GM06990 (cell line): ENCODE measurements at regions not wholly inside any gene's neighbourhood (a gene's known extent, or its start where the extent isn't known, plus 50 kb on each side); places are given as distances from the start of the nearest gene placed in this dataset.

Source experiments
- DNase-seq: peaks from one replicate; pipeline ENCODE4 v3.0.0-alpha.2; 2011; ENCODE audit not compliant: insufficient read length; ENCODE audit errors: extremely low read depth
- H3K27me3 ChIP-seq: replicated peaks from 2 replicates; pipeline ENCODE4 v1.6.0; 2011; ENCODE audit warnings: low read length; ENCODE audit not compliant: control insufficient read depth, insufficient read depth
- H3K36me3 ChIP-seq: 2 replicates; pipeline ENCODE4 v1.5.1; 2011; ENCODE audit warnings: low read length; ENCODE audit not compliant: control insufficient read depth, insufficient read depth
- H3K4me3 ChIP-seq: replicated peaks from 2 replicates; pipeline ENCODE4 v1.5.1; 2011; ENCODE audit warnings: low read depth, mild to moderate bottlenecking, control low read depth, low read length
- TF ChIP-seq, protein P1 (sequence below): IDR thresholded peaks from 2 replicates; pipeline ENCODE4 v1.5.1; 2011; ENCODE audit warnings: low read length, control low read depth, mild to moderate bottlenecking, inconsistent platforms; ENCODE audit not compliant: insufficient read depth, poor library complexity, severe bottlenecking

DNA sequence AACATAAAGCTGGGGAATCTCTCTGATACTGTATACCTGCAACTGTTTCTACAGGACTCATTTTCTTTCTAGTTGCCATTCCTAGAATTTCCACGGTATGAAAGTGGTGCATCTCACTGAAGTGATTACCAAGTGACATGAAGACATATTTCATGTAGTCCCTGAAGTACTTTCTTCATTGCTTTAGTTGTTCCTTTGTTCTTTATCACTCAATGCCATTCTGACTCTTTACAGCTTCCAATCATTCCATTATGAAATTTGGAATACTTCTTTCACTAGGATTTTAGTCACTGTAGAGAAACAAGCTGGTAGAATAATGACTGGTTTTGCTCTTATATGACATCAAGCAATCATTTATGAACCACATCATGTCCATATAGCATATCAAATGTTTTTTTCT, 645.1 kb downstream of the CDH18 start:
- TF ChIP-seq, protein P1, sequence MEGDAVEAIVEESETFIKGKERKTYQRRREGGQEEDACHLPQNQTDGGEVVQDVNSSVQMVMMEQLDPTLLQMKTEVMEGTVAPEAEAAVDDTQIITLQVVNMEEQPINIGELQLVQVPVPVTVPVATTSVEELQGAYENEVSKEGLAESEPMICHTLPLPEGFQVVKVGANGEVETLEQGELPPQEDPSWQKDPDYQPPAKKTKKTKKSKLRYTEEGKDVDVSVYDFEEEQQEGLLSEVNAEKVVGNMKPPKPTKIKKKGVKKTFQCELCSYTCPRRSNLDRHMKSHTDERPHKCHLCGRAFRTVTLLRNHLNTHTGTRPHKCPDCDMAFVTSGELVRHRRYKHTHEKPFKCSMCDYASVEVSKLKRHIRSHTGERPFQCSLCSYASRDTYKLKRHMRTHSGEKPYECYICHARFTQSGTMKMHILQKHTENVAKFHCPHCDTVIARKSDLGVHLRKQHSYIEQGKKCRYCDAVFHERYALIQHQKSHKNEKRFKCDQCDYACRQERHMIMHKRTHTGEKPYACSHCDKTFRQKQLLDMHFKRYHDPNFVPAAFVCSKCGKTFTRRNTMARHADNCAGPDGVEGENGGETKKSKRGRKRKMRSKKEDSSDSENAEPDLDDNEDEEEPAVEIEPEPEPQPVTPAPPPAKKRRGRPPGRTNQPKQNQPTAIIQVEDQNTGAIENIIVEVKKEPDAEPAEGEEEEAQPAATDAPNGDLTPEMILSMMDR, result no peak
- no peaks in the 10 kb centered on the region for H3K36me3 ChIP-seq
- H3K4me3 ChIP-seq, result no peak overlapping the region
- H3K27me3 ChIP-seq, result no peaks in the 10 kb centered on the region
- no peak for DNase-seq

DNA sequence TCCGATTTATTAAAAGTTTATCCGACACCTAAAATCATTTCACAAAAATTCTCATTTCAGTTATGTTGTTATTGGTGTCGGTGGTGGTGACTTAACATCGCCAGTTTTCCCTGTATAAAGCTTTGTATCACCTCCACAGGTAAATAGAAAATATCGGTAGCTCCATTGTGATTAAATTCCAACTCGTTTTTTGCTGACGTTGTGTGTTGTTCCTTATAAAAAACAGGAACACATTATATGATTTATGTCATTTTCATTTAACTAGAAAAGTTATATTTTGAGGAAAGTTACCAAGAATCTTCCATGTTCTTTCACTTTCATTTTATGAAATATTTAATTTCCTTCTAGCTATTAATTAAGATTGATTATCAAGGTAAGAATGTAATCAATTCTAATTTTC, 635.9 kb downstream of the CDH18 start:
- Histone ChIP-seq H3K27me3 (no peaks in the 10 kb centered on the region), H3K36me3 (no peaks in the 10 kb centered on the region), H3K4me3 (no peak overlapping the region)
- DNase-seq, result no peak
- TF ChIP-seq, protein P1, result no peak

DNA sequence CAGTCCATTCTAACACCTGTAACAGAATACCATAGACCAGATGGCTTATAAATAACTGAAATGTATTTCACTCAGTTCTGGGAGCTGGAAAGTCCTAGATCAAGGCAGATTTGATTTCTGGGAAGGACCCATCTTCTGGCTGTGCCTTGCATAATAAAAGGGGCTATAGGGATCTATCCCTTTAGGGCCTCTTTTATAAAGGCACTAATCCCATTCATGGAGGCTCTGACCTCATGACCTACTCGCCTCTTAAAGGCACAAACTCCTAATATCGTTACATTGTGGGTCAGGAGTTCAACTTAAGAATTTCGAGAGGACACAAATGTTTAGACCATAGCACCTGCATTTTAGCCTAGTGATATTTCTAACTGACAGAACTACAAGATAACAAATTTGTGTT, 619.0 kb downstream of the CDH18 start:
- TF ChIP-seq, protein P1, result no peak
- no peak for DNase-seq
- Histone ChIP-seq H3K4me3 (no peak overlapping the region), H3K27me3 (no peaks in the 10 kb centered on the region), H3K36me3 (no peaks in the 10 kb centered on the region)

DNA sequence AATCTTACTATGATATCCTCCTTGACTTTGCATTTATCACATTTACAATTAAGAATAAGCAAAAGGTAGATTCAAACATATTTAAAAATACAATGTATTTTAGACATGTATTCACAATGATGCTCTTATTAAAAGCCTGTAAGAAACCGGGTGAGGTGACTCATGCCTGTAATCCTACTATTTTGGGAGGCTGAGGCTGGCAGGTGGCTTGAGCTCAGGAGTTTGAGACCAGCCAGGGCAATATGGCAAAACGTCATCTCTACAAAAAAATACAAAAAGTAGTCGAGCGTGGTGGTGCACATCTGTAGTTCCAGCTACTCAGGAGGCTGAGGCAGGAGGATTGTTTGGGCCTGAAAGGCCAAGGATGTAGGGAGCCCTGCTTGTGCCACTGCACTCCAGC, 618.4 kb downstream of the CDH18 start:
- Histone ChIP-seq H3K27me3 (no peaks in the 10 kb centered on the region), H3K4me3 (no peak overlapping the region), H3K36me3 (no peaks in the 10 kb centered on the region)
- DNase-seq, result no peak
- TF ChIP-seq, protein P1, result no peak

DNA sequence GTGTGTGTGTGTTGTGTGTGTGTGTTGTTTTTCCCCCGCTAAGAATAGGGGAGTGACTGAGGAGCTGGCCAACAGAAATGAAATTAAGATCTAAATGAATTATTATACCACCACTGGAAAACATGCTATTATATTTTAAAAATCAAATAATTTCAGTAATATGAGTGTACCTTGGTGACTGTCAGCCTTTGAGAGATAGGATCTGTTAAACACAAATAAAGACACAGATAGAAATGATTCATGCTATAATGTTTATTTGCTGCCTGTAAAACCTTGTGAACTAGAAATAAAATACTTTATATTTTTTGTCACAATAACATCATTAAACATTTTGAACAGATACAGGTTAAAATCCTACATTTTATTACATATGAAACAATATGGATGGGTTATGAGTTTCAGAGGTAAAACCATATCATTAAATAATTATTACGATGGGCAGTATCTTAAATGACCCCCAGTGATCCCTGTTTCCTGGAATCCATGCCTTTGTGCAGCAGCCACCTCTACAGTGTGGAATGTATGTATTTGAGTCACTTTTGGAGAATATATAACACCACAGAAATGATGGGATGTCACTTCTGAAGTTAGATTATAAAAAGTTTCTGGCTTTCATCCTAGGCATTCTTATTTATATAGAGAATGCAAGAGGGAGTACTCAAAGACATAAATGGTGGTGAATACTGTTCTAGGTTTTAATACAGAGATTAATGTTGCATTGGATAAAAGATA, 617.2 kb downstream of the CDH18 start:
- Histone ChIP-seq H3K27me3 (no peaks in the 10 kb centered on the region), H3K36me3 (no peaks in the 10 kb centered on the region)

More for the DNA sequence above, 617.2 kb downstream of the CDH18 start:
- DNase-seq, result no peak
- TF ChIP-seq, protein P1, result no peak
- no peak overlapping the region for H3K4me3 ChIP-seq
